MM.1S (cell line): ENCODE measurements at regions not wholly inside any gene's neighbourhood (a gene's known extent, or its start where the extent isn't known, plus 50 kb on each side); places are given as distances from the start of the nearest gene placed in this dataset.

Source experiments
- DNase-seq: peaks from one replicate; pipeline ENCODE4 v3.0.0-alpha.2; 2015
- H2AFZ ChIP-seq: fragments of 300-600 bp; sonication (generic); 2 replicates; pipeline ENCODE4 v1.6.0; 2016; ENCODE audit warnings: antibody characterized with exemption, low read length
- H3F3A ChIP-seq: fragments of 300-600 bp; sonication (generic); 2 replicates; pipeline ENCODE4 v1.6.1; 2016; ENCODE audit warnings: mild to moderate bottlenecking, antibody characterized with exemption, low read length, moderate library complexity, mixed read lengths; ENCODE audit not compliant: insufficient read depth
- H3K27ac ChIP-seq: fragments of 300-600 bp; sonication (generic); 2 replicates; pipeline ENCODE4 v1.5.1; 2016; ENCODE audit warnings: mild to moderate bottlenecking, low read length
- H3K27me3 ChIP-seq: fragments of 300-600 bp; sonication (generic); replicated peaks from 2 replicates; pipeline ENCODE4 v1.6.0; 2016; ENCODE audit warnings: low read length; ENCODE audit not compliant: insufficient read depth
- H3K36me3 ChIP-seq: fragments of 300-600 bp; sonication (generic); replicated peaks from 2 replicates; pipeline ENCODE4 v1.6.1; 2016; ENCODE audit warnings: mild to moderate bottlenecking, low read length, mixed read lengths; ENCODE audit not compliant: insufficient read depth
- H3K4me1 ChIP-seq: fragments of 300-600 bp; sonication (generic); 2 replicates; pipeline ENCODE4 v1.6.1; 2016; ENCODE audit warnings: low read length, mixed read lengths
- H3K4me2 ChIP-seq: fragments of 300-600 bp; sonication (generic); 2 replicates; pipeline ENCODE4 v1.6.0; 2016; ENCODE audit warnings: low read depth, low read length
- H3K4me3 ChIP-seq: fragments of 300-600 bp; sonication (generic); 2 replicates; pipeline ENCODE4 v1.5.1; 2016; ENCODE audit warnings: low read length, mixed read lengths
- H3K79me2 ChIP-seq: fragments of 300-600 bp; sonication (generic); 2 replicates; pipeline ENCODE4 v1.6.1; 2016; ENCODE audit warnings: mixed run types, low read length, mixed read lengths
- H3K9ac ChIP-seq: fragments of 300-600 bp; sonication (generic); 2 replicates; pipeline ENCODE4 v1.6.1; 2016; ENCODE audit warnings: low read length, mixed read lengths
- H3K9me2 ChIP-seq: fragments of 300-600 bp; sonication (generic); replicated peaks from 2 replicates; pipeline ENCODE4 v1.6.1; 2016; ENCODE audit warnings: mild to moderate bottlenecking, low read length, mixed read lengths; ENCODE audit not compliant: insufficient read depth
- H3K9me3 ChIP-seq: fragments of 300-600 bp; sonication (generic); replicated peaks from 2 replicates; pipeline ENCODE4 v1.6.1; 2016; ENCODE audit warnings: mild to moderate bottlenecking, low read length, mixed read lengths; ENCODE audit not compliant: insufficient read depth
- H4K20me1 ChIP-seq: fragments of 300-600 bp; sonication (generic); 2 replicates; pipeline ENCODE4 v1.6.1; 2016; ENCODE audit warnings: mild to moderate bottlenecking, low read length, moderate library complexity, mixed read lengths; ENCODE audit not compliant: insufficient read depth
- CTCF ChIP-seq: fragments of 300-600 bp; sonication (generic); IDR thresholded peaks from 2 replicates; pipeline ENCODE4 v1.5.1; 2016; ENCODE audit warnings: antibody characterized with exemption, low read length, mixed read lengths
- EZH2 ChIP-seq: fragments of 300-600 bp; sonication (generic); optimal IDR thresholded peaks from 2 replicates; pipeline ENCODE3; 2017; ENCODE audit warnings: low read depth, mild to moderate bottlenecking, antibody characterized with exemption, low read length, mixed read lengths
- EZH2phosphoT487 ChIP-seq: fragments of 300-600 bp; sonication (generic); IDR thresholded peaks from 2 replicates; pipeline ENCODE4 v1.6.1; 2018; ENCODE audit warnings: antibody characterized with exemption, low read length

- Histone ChIP-seq H3K4me2 (peak overlapping the region; percentile 17; the same call in 1 of the 2 replicates), H4K20me1 (no peaks in the 10 kb centered on the region), H3K4me1 (peaks cover 5% of the 10 kb centered on the region; the same call in 1 of the 2 replicates), H3K9me2 (no peaks in the 10 kb centered on the region), H3K9me3 (no peaks in the 10 kb centered on the region), H2AFZ (no peak overlapping the region; the same call in 1 of the 2 replicates), H3K27me3 (no peaks in the 10 kb centered on the region), H3K9ac (no peak overlapping the region), H3K36me3 (no peaks in the 10 kb centered on the region), H3K4me3 (no peak overlapping the region), H3K79me2 (no peaks in the 10 kb centered on the region), H3F3A (no peaks in the 10 kb centered on the region), H3K27ac (peak overlapping the region; percentile 15; the same call in 1 of the 2 replicates)
- no peak for DNase-seq
- no peak for TF ChIP-seq EZH2phosphoT487
- TF ChIP-seq CTCF = no peak
- no peak for TF ChIP-seq EZH2
These were observed 211.1 kb downstream of the BMP7 start for GRCh38 chr20:57055345-57055744.

GRCh38 chr20:57056651-57057050 lies 209.8 kb downstream of the BMP7 start:
- H3K4me1 ChIP-seq = peaks cover 5% of the 10 kb centered on the region; the same call in 1 of the 2 replicates
- no peak overlapping the region for H3K4me2 ChIP-seq
- no peaks in the 10 kb centered on the region for H3F3A ChIP-seq
- no peaks in the 10 kb centered on the region for H4K20me1 ChIP-seq
- H3K27me3 ChIP-seq = no peaks in the 10 kb centered on the region
- no peak for DNase-seq
- no peaks in the 10 kb centered on the region for H3K36me3 ChIP-seq
- no peaks in the 10 kb centered on the region for H3K9me3 ChIP-seq
- TF ChIP-seq EZH2 (no peak), EZH2phosphoT487 (no peak), CTCF (no peak)
- no peak overlapping the region for H3K27ac ChIP-seq
- no peak overlapping the region for H3K9ac ChIP-seq
- H3K9me2 ChIP-seq = no peaks in the 10 kb centered on the region
- no peak overlapping the region for H3K4me3 ChIP-seq
- H3K79me2 ChIP-seq = no peaks in the 10 kb centered on the region
- no peak overlapping the region for H2AFZ ChIP-seq

GRCh38 chr20:57059055-57059596 lies 207.3 kb downstream of the BMP7 start:
- 0 out of 2 replicates have a peak overlapping the region, but pooled peaks have one; percentile 8 for H3K4me3 ChIP-seq

More at GRCh38 chr20:57059055-57059596, 207.3 kb downstream of the BMP7 start:
- peak; percentile 44 for DNase-seq
- Histone ChIP-seq H3K79me2 (no peaks in the 10 kb centered on the region), H4K20me1 (no peaks in the 10 kb centered on the region), H3K36me3 (no peaks in the 10 kb centered on the region), H3K4me1 (peaks cover 5% of the 10 kb centered on the region; the same call in 1 of the 2 replicates), H3K27me3 (0 out of 2 replicates have a peak, but pooled peaks cover 5% of the 10 kb centered on the region), H3K9me3 (no peaks in the 10 kb centered on the region), H3K27ac (no peak overlapping the region), H3F3A (no peaks in the 10 kb centered on the region), H3K9ac (no peak overlapping the region), H3K9me2 (no peaks in the 10 kb centered on the region), H3K4me2 (peak overlapping the region; percentile 18; the same call in 1 of the 2 replicates), H2AFZ (0 out of 2 replicates have a peak overlapping the region, but pooled peaks have one; percentile 9)
- no peak for TF ChIP-seq CTCF
- TF ChIP-seq EZH2 = no peak
- no peak for TF ChIP-seq EZH2phosphoT487
